Progenitor cell of endocrine pancreas (in vitro differentiated cells): ENCODE measurements at regions not wholly inside any gene's neighbourhood (a gene's known extent, or its start where the extent isn't known, plus 50 kb on each side); places are given as distances from the start of the nearest gene placed in this dataset.

Experiments used
- DNase-seq: peaks from one replicate; pipeline ENCODE4 v3.0.0; 2021; ENCODE audit warnings: low spot score; ENCODE audit not compliant: unreplicated experiment
- H3K27ac Mint-ChIP-seq: 2 replicates; pipeline ENCODE4 v1.8.0; 2021; ENCODE audit warnings: mild to moderate bottlenecking, moderate library complexity, mixed read lengths
- H3K27me3 Mint-ChIP-seq: 2 replicates; pipeline ENCODE4 v1.8.0; 2021; ENCODE audit warnings: mixed read lengths
- H3K36me3 Mint-ChIP-seq: 2 replicates; pipeline ENCODE4 v1.8.0; 2022; ENCODE audit warnings: mixed read lengths; ENCODE audit not compliant: insufficient read depth
- H3K4me1 Mint-ChIP-seq: 2 replicates; pipeline ENCODE4 v1.8.0; 2021; ENCODE audit warnings: low read depth, mixed read lengths
- H3K4me3 Mint-ChIP-seq: 2 replicates; pipeline ENCODE4 v1.8.0; 2021; ENCODE audit warnings: low read depth, mild to moderate bottlenecking, moderate library complexity, mixed read lengths
- H3K9me3 Mint-ChIP-seq: 2 replicates; pipeline ENCODE4 v1.8.0; 2021; ENCODE audit warnings: low read depth, mixed read lengths
- TF ChIP-seq, protein P1 (sequence below): fragments of 200-600 bp; sonication (generic); IDR thresholded peaks from one replicate; pipeline ENCODE4 v1.5.0; 2021; ENCODE audit warnings: antibody characterized with exemption, mild to moderate bottlenecking; ENCODE audit not compliant: unreplicated experiment

DNA sequence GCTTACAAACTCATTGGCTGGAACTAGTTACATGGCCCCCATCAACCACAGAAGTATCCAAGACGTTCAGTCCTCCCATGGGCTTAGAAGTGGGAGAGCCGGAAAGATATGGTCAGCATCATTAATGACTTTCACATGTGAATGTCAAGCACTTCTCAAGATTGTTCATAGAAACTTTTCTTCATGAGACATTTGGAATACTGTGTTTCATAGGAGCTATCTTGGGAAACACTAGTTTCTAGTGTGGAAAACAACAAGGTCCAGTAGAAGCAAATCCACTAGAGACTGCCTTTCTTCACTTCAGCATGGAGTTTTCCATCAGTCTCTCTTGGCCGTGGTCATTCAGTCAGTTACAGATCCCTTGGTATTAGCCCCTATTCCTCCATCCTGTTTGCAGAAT, 160.9 kb downstream of the C11orf91 start:
- TF ChIP-seq, protein P1, sequence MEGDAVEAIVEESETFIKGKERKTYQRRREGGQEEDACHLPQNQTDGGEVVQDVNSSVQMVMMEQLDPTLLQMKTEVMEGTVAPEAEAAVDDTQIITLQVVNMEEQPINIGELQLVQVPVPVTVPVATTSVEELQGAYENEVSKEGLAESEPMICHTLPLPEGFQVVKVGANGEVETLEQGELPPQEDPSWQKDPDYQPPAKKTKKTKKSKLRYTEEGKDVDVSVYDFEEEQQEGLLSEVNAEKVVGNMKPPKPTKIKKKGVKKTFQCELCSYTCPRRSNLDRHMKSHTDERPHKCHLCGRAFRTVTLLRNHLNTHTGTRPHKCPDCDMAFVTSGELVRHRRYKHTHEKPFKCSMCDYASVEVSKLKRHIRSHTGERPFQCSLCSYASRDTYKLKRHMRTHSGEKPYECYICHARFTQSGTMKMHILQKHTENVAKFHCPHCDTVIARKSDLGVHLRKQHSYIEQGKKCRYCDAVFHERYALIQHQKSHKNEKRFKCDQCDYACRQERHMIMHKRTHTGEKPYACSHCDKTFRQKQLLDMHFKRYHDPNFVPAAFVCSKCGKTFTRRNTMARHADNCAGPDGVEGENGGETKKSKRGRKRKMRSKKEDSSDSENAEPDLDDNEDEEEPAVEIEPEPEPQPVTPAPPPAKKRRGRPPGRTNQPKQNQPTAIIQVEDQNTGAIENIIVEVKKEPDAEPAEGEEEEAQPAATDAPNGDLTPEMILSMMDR: no peak
- no peak for DNase-seq
- Mint-ChIP-seq H3K27me3 (peaks cover 21% of the 10 kb centered on the region), H3K4me1 (no peaks in the 10 kb centered on the region), H3K4me3 (no peak overlapping the region), H3K27ac (no peak overlapping the region), H3K36me3 (no peaks in the 10 kb centered on the region), H3K9me3 (peaks cover 3% of the 10 kb centered on the region)

DNA sequence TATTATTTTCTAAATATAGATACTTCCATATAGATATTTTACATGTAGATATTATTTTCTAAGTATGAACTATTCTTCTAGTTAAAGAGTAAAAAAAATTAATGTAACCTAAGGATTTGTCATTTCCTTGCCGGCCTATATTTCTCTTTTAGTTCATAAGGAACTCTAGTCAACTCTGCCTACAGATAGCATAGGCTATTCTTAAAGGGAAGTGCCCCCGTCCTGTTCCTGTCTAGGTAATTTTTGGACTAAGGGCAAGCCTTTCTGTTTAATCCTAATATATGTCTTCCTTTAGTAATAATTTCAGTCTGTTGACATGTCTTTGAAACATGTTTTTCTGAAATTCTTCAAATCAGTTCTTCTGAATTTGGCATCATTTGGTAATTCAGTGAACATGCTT, 161.9 kb downstream of the C11orf91 start:
- Mint-ChIP-seq H3K4me3 (no peak overlapping the region), H3K27ac (no peak overlapping the region)

DNA sequence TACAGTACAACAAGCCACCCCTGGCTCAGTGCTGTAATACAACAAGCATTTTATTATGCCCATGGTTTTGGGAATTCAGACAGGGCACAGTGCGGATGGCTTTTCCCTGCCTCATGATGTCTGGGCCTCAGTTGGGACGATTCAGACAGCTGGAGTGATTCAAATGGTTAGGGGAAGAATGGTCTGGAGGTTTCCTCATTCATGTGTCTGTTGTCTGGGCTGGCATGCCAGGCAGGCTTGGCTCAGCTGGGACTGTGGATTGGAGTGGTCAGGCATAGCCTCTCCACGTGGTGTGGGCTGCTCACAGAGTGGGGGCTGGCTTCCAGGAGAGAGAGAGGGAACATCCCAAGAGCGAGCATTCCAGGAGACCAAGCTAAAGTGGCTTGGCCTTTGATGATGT, 164.4 kb downstream of the C11orf91 start:
- peaks cover 6% of the 10 kb centered on the region for H3K9me3 Mint-ChIP-seq
- H3K27ac Mint-ChIP-seq: no peak overlapping the region
- peaks cover 5% of the 10 kb centered on the region for H3K4me1 Mint-ChIP-seq
- TF ChIP-seq, protein P1: no peak
- H3K36me3 Mint-ChIP-seq: peaks cover 1% of the 10 kb centered on the region
- no peak for DNase-seq
- peaks cover 11% of the 10 kb centered on the region for H3K27me3 Mint-ChIP-seq
- no peak overlapping the region for H3K4me3 Mint-ChIP-seq

More for the DNA sequence above, 161.9 kb downstream of the C11orf91 start:
- TF ChIP-seq, protein P1: no peak
- Mint-ChIP-seq H3K36me3 (peaks cover 1% of the 10 kb centered on the region), H3K27me3 (peaks cover 21% of the 10 kb centered on the region), H3K9me3 (peaks cover 6% of the 10 kb centered on the region), H3K4me1 (no peaks in the 10 kb centered on the region)
- no peak for DNase-seq

DNA sequence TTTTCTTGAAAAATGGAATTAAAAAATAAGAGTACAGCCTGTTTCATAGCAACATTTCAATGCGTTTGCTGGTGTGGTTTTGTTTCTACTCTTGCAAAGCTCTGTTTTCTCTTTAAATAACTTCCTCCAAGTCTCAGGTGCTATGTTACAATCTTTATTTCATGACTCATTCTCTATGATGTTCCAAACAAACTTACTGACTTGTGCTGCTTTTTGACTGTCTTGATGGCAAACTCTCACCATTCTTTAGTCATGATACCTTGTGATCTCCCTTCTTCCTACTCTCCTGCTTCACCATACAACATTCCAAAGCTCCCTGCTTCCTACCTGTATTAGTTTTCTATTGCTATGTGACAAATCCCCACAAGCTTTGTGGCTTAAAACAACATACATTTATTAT, 166.1 kb downstream of the C11orf91 start:
- Mint-ChIP-seq H3K9me3 (peaks cover 6% of the 10 kb centered on the region), H3K27me3 (peaks cover 10% of the 10 kb centered on the region)

DNA sequence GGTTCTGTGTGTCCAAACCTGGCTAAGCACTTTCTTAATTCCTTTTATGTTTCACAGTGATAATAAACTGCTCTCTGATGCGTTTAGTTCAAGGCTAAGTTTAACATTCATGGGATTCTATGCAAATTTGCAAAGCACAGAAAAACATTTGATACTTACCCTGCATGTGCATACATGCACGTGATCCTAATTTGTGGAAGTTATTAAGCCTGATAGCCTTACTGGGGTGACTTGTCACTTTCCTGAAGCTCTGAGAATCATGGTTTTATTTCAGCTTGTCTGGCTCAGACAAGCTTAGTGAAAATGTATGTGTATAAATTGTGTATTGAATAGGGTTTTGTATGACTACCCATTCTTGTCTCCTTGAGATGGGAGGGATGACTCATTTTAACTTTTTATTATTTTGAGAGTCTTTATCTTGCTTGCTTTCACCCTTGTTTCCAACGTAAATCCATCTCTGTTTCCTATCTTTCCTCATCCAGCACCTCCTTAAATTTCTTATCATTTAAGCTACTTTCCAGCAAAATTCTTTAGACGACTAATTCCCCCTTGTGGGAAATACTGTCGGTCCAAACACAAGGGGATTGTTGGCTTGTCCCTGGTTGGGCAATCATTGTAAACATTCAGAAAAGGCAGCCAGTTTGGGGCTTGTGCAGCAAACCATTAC, 167.1 kb downstream of the C11orf91 start:
- no peak for DNase-seq
- H3K36me3 Mint-ChIP-seq: peaks cover 1% of the 10 kb centered on the region
- H3K9me3 Mint-ChIP-seq: peaks cover 6% of the 10 kb centered on the region
- TF ChIP-seq, protein P1: no peak
- peaks cover 5% of the 10 kb centered on the region for H3K4me1 Mint-ChIP-seq
- H3K27me3 Mint-ChIP-seq: peaks cover 7% of the 10 kb centered on the region
- H3K27ac Mint-ChIP-seq: no peak overlapping the region
- no peak overlapping the region for H3K4me3 Mint-ChIP-seq

More for the DNA sequence above, 166.1 kb downstream of the C11orf91 start:
- no peak overlapping the region for H3K27ac Mint-ChIP-seq
- no peak for DNase-seq
- peaks cover 5% of the 10 kb centered on the region for H3K4me1 Mint-ChIP-seq
- no peak overlapping the region for H3K4me3 Mint-ChIP-seq
- TF ChIP-seq, protein P1: no peak
- H3K36me3 Mint-ChIP-seq: peaks cover 1% of the 10 kb centered on the region
